GM21390 (cell line): ENCODE measurements at regions not wholly inside any gene's neighbourhood (a gene's known extent, or its start where the extent isn't known, plus 50 kb on each side); places are given as distances from the start of the nearest gene placed in this dataset.

Experiments used
- ATAC-seq: cut with Tn5 transposase; IDR thresholded peaks from one replicate; pipeline ENCODE4 v1.9.1; 2021; ENCODE audit not compliant: unreplicated experiment

- ATAC-seq: no peak
Observed at GRCh38 chr15:97141871-97142270, 811.4 kb downstream of the NR2F2 start.

- no peak for ATAC-seq
Observed at GRCh38 chr15:97143592-97144376, 813.3 kb downstream of the NR2F2 start.

- ATAC-seq: no peak
Observed at GRCh38 chr15:97144377-97144711, 813.8 kb downstream of the NR2F2 start.

DNA sequence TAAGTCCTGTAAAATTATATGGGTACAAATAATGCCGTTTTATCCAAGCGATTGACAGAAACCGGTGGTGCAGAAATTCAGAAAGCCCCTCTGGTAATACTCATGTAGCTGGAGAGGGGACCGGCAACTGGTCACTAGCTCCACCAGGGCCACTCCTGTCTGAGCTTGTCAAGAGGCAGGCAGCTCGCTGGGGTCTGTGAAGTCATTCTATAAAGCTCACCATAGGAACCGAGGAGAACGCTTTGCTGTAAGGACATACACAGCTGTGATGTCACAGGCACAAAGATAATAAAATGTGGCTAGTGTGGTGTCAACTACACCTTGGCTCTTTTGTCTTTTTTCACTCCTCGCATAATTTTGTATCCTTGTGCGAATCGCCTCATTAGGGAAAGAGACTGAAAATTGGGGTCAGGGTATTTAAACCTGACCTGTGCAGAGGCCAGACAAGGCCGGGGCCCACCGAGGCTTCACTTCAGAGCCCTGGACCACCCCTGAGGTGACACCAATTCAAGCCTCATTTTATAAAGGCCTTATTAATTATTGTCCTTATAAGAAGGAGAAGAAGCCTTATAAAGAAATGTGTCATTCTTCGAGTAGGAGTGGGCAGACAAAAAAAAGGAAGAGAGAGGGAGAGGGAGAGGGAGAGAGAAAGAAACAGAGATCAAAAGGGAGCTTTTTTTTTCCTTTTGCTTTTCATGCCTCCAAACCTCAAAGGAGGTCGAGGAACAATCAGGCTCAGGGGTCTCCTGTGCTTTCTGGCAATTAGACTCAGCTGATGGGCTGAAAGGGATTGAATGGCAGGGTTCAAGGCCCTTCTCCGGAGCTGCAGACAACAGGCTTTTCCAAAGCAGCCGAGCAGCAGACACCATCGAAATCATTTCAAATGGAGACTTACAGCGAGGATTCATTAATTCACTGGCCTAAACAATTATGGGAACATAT lies 813.3 kb upstream of the ARRDC4 start:
- ATAC-seq: no peak

DNA sequence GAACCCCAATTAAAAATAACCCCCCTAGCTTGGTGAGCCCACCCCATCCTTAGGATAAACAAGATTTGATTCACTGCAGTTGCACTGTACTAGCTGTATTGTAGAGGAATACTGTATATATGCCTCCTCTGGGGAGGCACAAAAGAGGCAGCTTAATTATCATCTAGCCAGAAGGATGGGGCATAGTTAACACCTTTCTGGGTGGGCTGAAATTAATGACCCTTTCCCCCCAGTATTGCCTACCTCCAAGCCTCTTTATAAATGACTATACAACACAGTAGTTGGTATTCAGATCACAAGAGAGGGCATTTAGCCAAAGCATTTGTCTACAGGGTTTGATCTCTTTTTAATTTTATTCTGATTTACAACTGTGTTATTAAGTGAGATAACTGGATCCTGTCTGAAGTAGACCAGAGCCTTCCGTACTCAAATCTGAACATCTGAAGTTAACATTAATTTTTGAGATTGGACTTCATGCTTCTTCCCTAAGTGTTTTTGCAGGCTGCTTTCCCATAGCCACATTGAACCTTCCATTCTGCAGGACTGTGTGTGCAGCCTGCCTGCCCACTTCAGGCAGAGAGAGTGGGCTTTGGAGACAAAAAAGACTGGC lies 807.0 kb upstream of the ARRDC4 start:
- ATAC-seq: no peak

DNA sequence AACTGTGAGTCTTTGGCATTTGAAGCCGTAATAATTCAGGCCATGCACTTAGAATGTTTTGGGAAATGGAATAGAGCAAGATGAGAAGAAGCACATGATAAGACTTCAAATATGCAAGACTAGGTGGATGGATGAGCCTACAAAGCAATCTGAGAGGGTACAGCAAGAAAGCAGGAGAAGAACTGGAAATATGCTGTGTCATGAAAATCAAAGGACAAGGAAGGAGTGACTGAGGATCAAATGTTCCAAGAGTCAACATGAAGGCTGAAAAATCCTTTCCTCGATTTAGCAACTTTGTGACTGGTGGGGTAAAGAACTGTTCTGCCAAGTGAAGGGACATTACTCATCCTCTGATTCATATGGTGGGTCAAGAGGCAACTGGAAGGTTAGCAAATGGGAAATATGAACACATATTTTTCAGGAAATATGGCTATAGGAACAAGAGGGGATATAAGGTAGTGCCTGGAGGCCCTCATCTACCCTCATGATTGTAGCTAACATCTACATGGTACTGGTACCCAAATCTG lies 803.7 kb upstream of the ARRDC4 start:
- no peak for ATAC-seq

GRCh38 chr15:97162805-97163495 lies 797.6 kb upstream of the ARRDC4 start:
- ATAC-seq: no peak

GRCh38 chr15:97165205-97165604 lies 795.3 kb upstream of the ARRDC4 start:
- ATAC-seq: no peak

- ATAC-seq: no peak
Observed at GRCh38 chr15:97168704-97169475, 791.6 kb upstream of the ARRDC4 start.

DNA sequence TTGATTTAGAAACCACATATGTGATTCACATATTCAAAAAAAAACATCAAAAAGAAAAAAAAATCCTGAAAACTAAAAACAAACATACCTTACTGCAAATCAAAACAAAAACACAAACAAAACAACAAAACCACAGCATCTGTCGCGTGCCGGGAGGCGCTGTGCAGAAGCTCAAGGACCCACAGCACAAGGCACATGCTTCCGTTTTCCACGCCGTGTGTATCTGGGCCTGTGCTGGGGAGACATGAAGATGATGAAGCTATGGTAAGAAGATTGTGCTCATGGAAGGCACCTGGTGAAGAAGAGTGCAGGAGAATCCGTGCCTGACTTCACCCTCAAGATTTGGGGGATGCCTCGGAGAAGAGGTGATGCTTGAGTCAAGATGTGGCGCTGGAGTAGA lies 788.9 kb upstream of the ARRDC4 start:
- ATAC-seq: no peak

DNA sequence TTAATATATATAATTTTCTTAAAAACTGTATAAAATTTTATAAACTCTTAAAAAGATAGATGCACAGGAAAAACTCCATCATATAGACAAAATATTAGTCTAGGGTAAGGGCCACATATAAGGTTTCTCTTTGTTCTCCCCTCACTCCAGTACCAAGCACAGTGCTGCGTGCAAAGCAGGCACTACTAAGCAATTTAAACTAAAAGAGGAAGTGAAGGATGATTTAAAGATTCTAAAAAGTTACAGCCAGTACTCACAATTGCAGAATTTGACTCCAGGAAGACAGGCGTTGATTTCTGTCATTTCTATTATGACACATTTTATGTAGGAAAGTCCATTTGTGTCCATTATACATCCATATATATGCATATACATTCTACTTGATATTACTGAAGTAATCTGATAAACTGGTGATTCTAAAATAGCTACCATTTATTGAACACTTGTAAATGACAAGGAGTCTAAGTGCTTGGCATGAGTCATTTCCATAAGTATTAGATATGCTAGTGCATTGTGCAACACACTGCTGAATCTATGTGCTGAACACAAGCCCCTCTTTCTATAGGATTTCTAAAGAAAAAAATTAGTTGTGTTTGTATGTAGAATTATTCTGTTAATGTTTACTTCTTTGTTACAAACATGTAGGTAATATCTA lies 785.5 kb upstream of the ARRDC4 start:
- ATAC-seq: no peak

DNA sequence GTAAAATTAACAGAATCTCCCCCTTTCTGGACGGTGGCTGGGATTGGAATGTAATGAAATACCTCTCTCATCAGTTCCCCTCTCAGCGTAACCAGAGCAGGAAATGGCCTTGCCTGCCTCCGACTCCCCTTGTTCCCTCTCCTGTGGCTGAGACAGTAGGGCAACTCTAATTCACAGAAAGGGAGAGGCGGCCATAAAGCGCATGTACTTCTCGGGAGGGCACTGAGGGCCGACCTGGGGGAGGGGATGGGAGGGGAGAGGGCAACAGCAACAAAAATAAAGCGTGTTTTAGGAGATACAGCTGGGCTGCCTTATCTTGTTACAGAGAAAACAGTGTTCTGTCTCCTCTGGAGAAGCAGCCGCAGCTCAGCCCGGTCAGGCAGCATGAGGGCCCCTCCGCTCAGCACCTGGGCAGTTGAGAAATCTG lies 783.3 kb upstream of the ARRDC4 start:
- no peak for ATAC-seq

GRCh38 chr15:97182581-97182980 lies 777.9 kb upstream of the ARRDC4 start:
- no peak for ATAC-seq

DNA sequence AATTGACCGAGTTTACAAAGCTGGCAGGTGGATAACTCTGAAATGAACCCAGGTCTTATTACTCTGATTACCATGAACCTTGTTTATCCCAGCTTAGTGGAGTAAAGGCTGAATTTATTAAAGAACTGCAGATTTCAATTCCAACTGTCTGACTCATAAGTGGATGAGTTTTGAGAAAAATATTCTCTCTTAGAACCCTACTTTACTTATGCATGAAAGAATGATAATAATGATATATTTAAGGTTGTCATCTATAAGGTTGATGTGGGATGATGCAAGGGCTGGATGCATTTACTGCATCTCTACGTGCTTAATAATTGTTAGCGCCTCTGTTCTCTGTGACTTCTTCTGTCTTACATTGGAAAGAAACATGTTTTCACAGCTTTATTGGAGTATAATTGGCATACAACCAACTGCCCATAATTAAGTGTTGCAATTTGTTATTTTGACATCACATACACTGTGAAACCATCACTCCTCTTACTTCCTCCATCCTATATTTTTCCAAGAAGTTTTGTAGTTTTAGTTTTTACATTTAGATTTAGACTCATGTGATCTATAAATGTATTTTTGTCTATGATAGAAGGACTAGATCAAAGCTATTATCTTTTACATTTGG lies 771.2 kb upstream of the ARRDC4 start:
- ATAC-seq: no peak

DNA sequence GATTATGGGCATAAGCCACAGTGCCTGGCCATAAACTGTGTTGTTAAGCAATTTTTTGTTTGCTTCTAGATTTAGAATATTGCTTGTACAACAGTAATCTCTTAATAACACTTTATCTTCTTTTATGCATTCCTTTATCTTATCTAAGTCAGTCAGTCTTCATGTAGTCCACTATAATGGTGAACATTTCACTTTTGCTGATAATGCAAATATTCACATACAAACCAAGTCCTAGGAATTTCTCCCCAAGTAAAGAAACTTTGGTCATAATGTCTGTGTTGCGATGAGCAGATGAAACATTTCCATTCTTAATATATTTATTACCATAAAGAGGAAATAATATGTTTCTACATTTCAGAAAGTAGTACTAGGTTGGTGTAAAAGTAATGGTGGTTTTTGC lies 765.8 kb upstream of the ARRDC4 start:
- ATAC-seq: no peak

GRCh38 chr15:97196048-97197014 lies 764.2 kb upstream of the ARRDC4 start:
- ATAC-seq: no peak

DNA sequence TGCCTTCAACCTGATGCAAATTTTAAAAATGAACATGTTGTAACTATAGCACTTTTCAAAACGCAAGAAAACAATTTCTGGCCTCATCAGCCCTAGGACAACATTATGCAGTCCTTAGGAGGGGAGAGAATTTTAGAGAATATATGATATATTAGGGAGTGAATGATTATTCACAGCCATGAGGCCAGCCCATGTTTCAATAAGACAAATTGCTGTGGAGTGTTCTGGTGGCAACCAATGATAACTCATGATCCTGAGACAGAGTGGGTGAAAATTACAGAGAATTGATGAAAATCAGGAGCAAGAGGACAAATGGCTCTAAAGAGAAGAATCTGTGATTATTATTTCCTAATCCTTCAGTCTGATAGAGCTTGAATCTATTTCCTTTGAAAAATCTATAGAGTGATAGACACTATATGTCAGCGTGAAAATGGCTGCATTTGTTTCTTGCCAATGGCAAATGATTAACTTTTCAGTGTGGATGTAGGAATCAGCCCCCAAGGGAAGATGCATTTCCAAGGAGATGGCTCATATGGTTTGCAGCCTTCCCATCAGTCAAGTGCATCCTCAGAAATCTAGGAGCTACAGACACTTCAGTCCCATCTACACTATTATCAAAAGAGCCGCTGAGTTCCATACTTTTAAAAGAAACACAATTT lies 761.0 kb upstream of the ARRDC4 start:
- ATAC-seq: no peak

- no peak for ATAC-seq
Observed at GRCh38 chr15:97200161-97200560, 760.3 kb upstream of the ARRDC4 start.
